ENCODE measurements at regions not wholly inside any gene's neighbourhood (a gene's known extent, or its start where the extent isn't known, plus 50 kb on each side); places are given as distances from the start of the nearest gene placed in this dataset.

- Mint-ChIP-seq H3K9me3 (peaks cover 34% of the 10 kb centered on the region), H3K36me3 (ENCODE audit: low read depth) (no peaks in the 10 kb centered on the region), H3K4me1 (ENCODE audit: low read depth) (no peaks in the 10 kb centered on the region), H3K4me3 (no peak overlapping the region), H3K27me3 (ENCODE audit: insufficient read depth) (no peaks in the 10 kb centered on the region), H3K27ac (no peak overlapping the region)
- no peak for TF ChIP-seq CTCF (IDR thresholded peaks at IDR 0.05)
- no peak for DNase-seq
These were observed 466.6 kb upstream of the PROX1 start for GRCh38 chr1:213521206-213521605.

GRCh38 chr1:213523781-213524398, 463.9 kb upstream of the PROX1 start:
- Mint-ChIP-seq H3K27ac (no peak overlapping the region), H3K27me3 (ENCODE audit: insufficient read depth) (no peaks in the 10 kb centered on the region), H3K4me3 (no peak overlapping the region), H3K4me1 (ENCODE audit: low read depth) (no peaks in the 10 kb centered on the region), H3K36me3 (ENCODE audit: low read depth) (no peaks in the 10 kb centered on the region), H3K9me3 (peaks cover 29% of the 10 kb centered on the region)
- DNase-seq: no peak
- TF ChIP-seq CTCF (IDR thresholded peaks at IDR 0.05): no peak

DNA sequence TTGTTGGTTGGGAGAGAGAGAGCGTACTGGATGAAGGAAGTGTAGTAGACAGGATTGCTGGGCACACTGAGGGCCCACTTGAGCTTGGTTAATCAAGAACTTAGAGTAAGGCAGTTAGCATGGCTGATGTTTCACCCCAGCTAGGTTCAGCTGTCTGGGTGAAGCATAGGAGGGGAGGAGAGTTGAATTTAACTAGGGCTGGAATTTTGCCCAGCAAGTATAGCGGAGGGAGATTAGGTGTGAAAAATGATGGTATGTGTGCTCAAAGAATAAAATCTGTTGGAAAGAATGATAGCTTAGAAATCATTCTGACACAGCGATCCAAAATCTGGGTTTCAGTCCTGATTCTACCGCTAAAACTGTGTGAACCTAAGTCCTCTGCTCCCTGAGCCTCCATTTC, 461.5 kb upstream of the PROX1 start:
- H3K27ac Mint-ChIP-seq: no peak overlapping the region
- peaks cover 26% of the 10 kb centered on the region for H3K9me3 Mint-ChIP-seq
- no peaks in the 10 kb centered on the region for H3K27me3 Mint-ChIP-seq (ENCODE audit: insufficient read depth)
- H3K4me1 Mint-ChIP-seq (ENCODE audit: low read depth): no peaks in the 10 kb centered on the region
- no peak for DNase-seq
- TF ChIP-seq CTCF (IDR thresholded peaks at IDR 0.05): no peak
- H3K4me3 Mint-ChIP-seq: no peak overlapping the region
- H3K36me3 Mint-ChIP-seq (ENCODE audit: low read depth): no peaks in the 10 kb centered on the region

DNA sequence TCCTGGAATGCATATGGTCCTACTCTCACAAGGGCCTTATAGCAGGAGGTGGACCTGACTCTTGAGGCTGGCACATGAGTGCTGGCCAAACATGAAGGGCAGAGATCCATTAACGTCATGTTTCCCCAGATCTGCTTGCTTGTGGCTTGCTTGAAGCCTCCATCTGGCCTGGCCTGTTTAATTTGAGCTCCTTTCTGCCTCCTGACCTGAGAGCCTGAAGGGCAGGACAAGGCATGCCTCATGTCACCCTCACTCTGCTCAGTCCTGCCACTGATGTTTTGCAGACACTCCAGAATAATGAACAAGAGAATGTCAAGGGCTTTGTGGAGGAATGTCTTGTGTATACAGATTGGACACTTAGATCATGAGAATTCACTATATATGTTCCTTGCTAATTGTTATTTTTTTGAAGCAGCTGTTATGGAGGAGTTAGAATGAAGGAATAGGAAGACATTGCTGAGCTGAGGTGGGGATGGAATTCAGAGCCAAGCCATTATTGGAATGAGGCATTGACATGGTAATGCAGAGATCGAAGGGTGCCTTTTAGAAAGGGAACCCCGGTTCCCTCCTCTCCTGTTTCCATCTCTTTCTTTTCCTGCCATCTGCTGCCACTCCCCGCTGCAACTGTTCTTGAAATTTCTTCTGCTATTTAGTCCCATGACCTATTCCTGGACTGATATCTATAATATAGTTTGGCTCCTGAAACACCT, 457.0 kb upstream of the PROX1 start:
- Mint-ChIP-seq H3K27ac (no peak overlapping the region), H3K4me3 (no peak overlapping the region), H3K4me1 (ENCODE audit: low read depth) (no peaks in the 10 kb centered on the region), H3K9me3 (peaks cover 27% of the 10 kb centered on the region), H3K36me3 (ENCODE audit: low read depth) (no peaks in the 10 kb centered on the region), H3K27me3 (ENCODE audit: insufficient read depth) (no peaks in the 10 kb centered on the region)
- no peak for TF ChIP-seq CTCF (IDR thresholded peaks at IDR 0.05)
- DNase-seq: no peak

DNA sequence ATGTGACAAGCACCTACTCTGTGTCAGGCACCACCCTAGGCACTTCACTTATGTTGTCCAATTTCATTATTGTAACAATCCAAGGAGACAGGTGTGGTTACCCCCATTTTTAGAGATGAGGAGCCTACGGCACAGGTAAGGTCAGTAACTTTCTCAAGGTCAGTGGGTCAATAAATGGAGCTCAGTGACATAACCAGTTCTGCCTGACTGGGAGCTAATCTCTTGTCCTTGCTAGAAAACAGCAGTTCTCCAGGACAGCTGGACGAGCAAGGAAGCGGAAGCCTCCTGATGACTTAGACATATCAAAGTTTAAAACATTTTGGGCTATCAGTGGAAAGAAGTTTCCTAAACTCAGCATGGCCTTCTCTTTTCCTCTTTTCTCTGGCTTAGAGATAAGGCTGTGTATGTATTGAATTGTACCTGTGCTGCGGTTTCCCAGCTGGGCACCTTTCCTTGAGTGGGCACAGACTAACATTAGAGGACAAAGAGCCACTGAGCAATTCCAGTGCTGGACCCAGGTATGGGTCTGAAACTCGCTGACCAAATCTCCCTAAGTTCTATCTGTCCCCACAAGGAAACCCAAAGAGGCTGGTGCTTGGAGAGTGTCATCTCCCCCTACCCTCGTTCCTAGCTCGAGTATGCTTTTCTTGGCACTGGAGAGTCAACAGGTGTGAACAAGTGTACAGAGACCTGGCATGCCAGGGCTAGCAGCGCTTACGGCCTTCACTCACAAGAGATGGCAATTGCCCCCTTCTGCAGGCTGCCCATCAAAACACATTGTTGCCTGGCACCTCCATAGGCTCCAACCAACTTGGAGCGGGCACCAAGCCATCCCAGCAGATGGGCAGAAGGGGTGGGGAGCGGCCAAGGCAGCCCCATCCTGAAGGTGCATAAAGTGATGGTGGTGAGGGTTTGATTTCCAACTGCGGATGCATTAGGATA, 456.1 kb upstream of the PROX1 start:
- DNase-seq: no peak
- Mint-ChIP-seq H3K9me3 (peaks cover 34% of the 10 kb centered on the region), H3K36me3 (ENCODE audit: low read depth) (no peaks in the 10 kb centered on the region), H3K27ac (no peak overlapping the region), H3K27me3 (ENCODE audit: insufficient read depth) (no peaks in the 10 kb centered on the region), H3K4me3 (no peak overlapping the region), H3K4me1 (ENCODE audit: low read depth) (no peaks in the 10 kb centered on the region)
- TF ChIP-seq CTCF (IDR thresholded peaks at IDR 0.05): no peak

All from HFFc6 (cell line).